GM21390 (cell line): ENCODE measurements at regions not wholly inside any gene's neighbourhood (a gene's known extent, or its start where the extent isn't known, plus 50 kb on each side); places are given as distances from the start of the nearest gene placed in this dataset.
"Not testable (repeated sequence)": the region's sequence is repeated elsewhere in the genome, so short reads cannot be mapped to it uniquely, and the experiment has no call there.

ENCODE experiments used
- ATAC-seq: cut with Tn5 transposase; IDR thresholded peaks from one replicate; pipeline ENCODE4 v1.9.1; 2021; ENCODE audit not compliant: unreplicated experiment

- ATAC-seq, result no peak
Measured at GRCh38 chr4:110364911-110365520, 110.9 kb upstream of the ENPEP start.

GRCh38 chr4:110361921-110362320, 114.0 kb upstream of the ENPEP start:
- no peak for ATAC-seq

GRCh38 chr4:110359076-110359475, 116.9 kb upstream of the ENPEP start:
- ATAC-seq, result no peak

- no peak for ATAC-seq
Measured at GRCh38 chr4:110357521-110357920, 118.4 kb upstream of the ENPEP start.

- ATAC-seq, result no peak
Measured at GRCh38 chr4:110354460-110354859, 121.5 kb upstream of the ENPEP start.

GRCh38 chr4:110352670-110353442, 123.1 kb upstream of the ENPEP start:
- ATAC-seq, result no peak

GRCh38 chr4:110348711-110349383, 127.1 kb upstream of the ENPEP start:
- ATAC-seq, result no peak

- no peak for ATAC-seq
Measured at GRCh38 chr4:110347805-110348204, 128.2 kb upstream of the ENPEP start.

GRCh38 chr4:110344165-110344564, 131.8 kb upstream of the ENPEP start:
- ATAC-seq, result no peak

- no peak for ATAC-seq
Measured at GRCh38 chr4:110343534-110343933, 132.4 kb upstream of the ENPEP start.

GRCh38 chr4:110341118-110341517, 134.8 kb upstream of the ENPEP start:
- ATAC-seq, result peak; percentile 89

- ATAC-seq, result no peak
Measured at GRCh38 chr4:110335399-110335798, 137.0 kb upstream of the ELOVL6 start.

GRCh38 chr4:110332483-110332882, 134.1 kb upstream of the ELOVL6 start:
- no peak for ATAC-seq

GRCh38 chr4:110326426-110326825, 128.0 kb upstream of the ELOVL6 start:
- not testable (repeated sequence) for ATAC-seq

GRCh38 chr4:110310795-110311194, 112.4 kb upstream of the ELOVL6 start:
- peak; percentile 85 for ATAC-seq

GRCh38 chr4:110309675-110310074, 111.3 kb upstream of the ELOVL6 start:
- ATAC-seq, result no peak

- no peak for ATAC-seq
Measured at GRCh38 chr4:110306303-110306702, 107.9 kb upstream of the ELOVL6 start.

- no peak for ATAC-seq
Measured at GRCh38 chr4:110305455-110305854, 107.0 kb upstream of the ELOVL6 start.

- ATAC-seq, result peak; percentile 94
Measured at GRCh38 chr4:110296892-110297291, 98.5 kb upstream of the ELOVL6 start.

GRCh38 chr4:110294165-110294564, 95.8 kb upstream of the ELOVL6 start:
- ATAC-seq, result no peak

GRCh38 chr4:110292994-110293744, 94.8 kb upstream of the ELOVL6 start:
- no peak for ATAC-seq
